Activated CD4-positive, alpha-beta T cell treated with anti-CD3 and anti-CD28 coated beads, Interleukin-2, amount 10 ng/mL, durations not matched to agents 7 days and 5 days (primary cell): ENCODE measurements at regions not wholly inside any gene's neighbourhood (a gene's known extent, or its start where the extent isn't known, plus 50 kb on each side); places are given as distances from the start of the nearest gene placed in this dataset.

Experiments
- CTCF ChIA-PET: fragments of 350-600 bp; sonication (Branson Sonifier 250); formaldehyde crosslinking; loops from one replicate; lab custom pipeline; 2021; ENCODE audit warnings: antibody characterized with exemption; lab: Charles Lee
- POLR2A ChIA-PET: fragments of 350-600 bp; sonication (Branson Sonifier 250); formaldehyde crosslinking; loops from one replicate; lab custom pipeline; 2021; ENCODE audit warnings: antibody characterized with exemption; lab: Charles Lee
- DNase-seq: peaks from one replicate; pipeline ENCODE4 v3.0.0-alpha.2; 2020
- H3K27ac Mint-ChIP-seq: one replicate; pipeline ENCODE4 v1.8.0; 2021; ENCODE audit warnings: mild to moderate bottlenecking, moderate library complexity, mixed read lengths
- H3K27me3 Mint-ChIP-seq: one replicate; pipeline ENCODE4 v1.8.0; 2021; ENCODE audit warnings: mixed read lengths
- H3K36me3 Mint-ChIP-seq: one replicate; pipeline ENCODE4 v1.8.0; 2021; ENCODE audit warnings: low read depth, mixed read lengths
- H3K4me1 Mint-ChIP-seq: one replicate; pipeline ENCODE4 v1.8.0; 2021; ENCODE audit warnings: mixed read lengths
- H3K4me3 Mint-ChIP-seq: one replicate; pipeline ENCODE4 v1.8.0; 2021; ENCODE audit warnings: mild to moderate bottlenecking, moderate library complexity, mixed read lengths
- H3K9me3 Mint-ChIP-seq: one replicate; pipeline ENCODE4 v1.8.0; 2021; ENCODE audit warnings: mixed read lengths

GRCh38 chr14:71698673-71699072 is 233.6 kb upstream of the RGS6 start:
- peaks cover 5% of the 10 kb centered on the region for H3K9me3 Mint-ChIP-seq
- DNase-seq: no peak
- peaks cover 51% of the 10 kb centered on the region for H3K36me3 Mint-ChIP-seq
- H3K27ac Mint-ChIP-seq: no peak overlapping the region
- H3K4me1 Mint-ChIP-seq: peaks cover 40% of the 10 kb centered on the region
- H3K27me3 Mint-ChIP-seq: no peaks in the 10 kb centered on the region
- no peak overlapping the region for H3K4me3 Mint-ChIP-seq
- CTCF ChIA-PET: interaction anchor here (0.9 kb wide), 1 partner anchor 11 kb away, joined by 3 read pairs; no protein-coding TSS in a partner anchor
- POLR2A ChIA-PET: no interaction called here

DNA sequence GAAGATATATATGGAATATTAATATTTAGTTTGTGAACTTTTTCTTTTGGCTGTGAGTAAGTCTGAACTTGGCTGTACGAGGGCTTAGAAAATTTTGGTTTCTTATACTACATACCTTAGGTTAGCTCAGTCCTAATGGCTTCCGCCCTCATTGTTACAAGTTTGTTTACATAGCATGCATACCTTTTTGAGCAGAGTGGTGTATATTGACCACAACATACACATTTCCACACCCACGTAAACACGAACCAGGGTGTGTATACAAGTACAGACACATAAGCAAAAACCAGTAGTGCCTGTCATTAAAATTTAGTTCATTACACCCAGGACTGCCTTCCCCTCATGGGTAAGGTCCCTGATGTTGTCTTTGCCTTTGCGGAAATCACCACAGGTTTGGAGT is 230.2 kb upstream of the RGS6 start:
- DNase-seq: no peak
- Mint-ChIP-seq H3K4me1 (peaks cover 32% of the 10 kb centered on the region), H3K27ac (peak overlapping the region; percentile 56), H3K9me3 (peaks cover 5% of the 10 kb centered on the region), H3K36me3 (peaks cover 38% of the 10 kb centered on the region), H3K4me3 (no peak overlapping the region), H3K27me3 (no peaks in the 10 kb centered on the region)
- CTCF ChIA-PET: no interaction called here
- POLR2A ChIA-PET: no interaction called here

DNA sequence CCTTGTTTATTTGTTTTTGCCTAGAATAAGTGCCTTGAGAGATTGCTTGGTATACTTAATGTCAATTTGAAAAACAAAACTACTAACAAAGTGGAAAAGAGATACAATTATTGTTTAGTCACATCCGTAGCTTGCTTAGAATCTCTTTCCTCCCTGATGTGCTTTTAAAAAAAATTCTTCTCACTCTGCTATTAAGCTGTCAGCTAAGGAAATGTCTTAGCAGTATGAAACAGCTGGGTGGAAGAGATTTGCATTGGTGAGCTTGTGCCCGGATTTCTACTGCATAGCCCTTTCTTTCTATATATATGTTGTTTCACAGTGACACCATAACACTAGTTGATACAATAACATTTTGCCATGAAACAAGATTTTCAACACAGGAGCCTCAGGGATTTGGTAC is 229.4 kb upstream of the RGS6 start:
- Mint-ChIP-seq H3K27ac (no peak overlapping the region), H3K36me3 (peaks cover 34% of the 10 kb centered on the region)

GRCh38 chr14:71703477-71703876 is 228.8 kb upstream of the RGS6 start:
- H3K9me3 Mint-ChIP-seq: peaks cover 5% of the 10 kb centered on the region
- POLR2A ChIA-PET: no interaction called here
- H3K4me3 Mint-ChIP-seq: no peak overlapping the region
- H3K4me1 Mint-ChIP-seq: peaks cover 22% of the 10 kb centered on the region
- H3K27me3 Mint-ChIP-seq: no peaks in the 10 kb centered on the region
- CTCF ChIA-PET: interaction anchor here (1.5 to 1.8 kb wide), 2 partner anchors 11 to 50 kb away, joined by 3 to 5 read pairs; no protein-coding TSS in a partner anchor
- no peak overlapping the region for H3K27ac Mint-ChIP-seq
- DNase-seq: no peak
- peaks cover 34% of the 10 kb centered on the region for H3K36me3 Mint-ChIP-seq

More for the DNA sequence above, 229.4 kb upstream of the RGS6 start:
- no peak for DNase-seq
- Mint-ChIP-seq H3K4me1 (peaks cover 26% of the 10 kb centered on the region), H3K27me3 (no peaks in the 10 kb centered on the region), H3K9me3 (peaks cover 5% of the 10 kb centered on the region), H3K4me3 (no peak overlapping the region)
- ChIA-PET POLR2A (no interaction called here), CTCF (no interaction called here)

- CTCF ChIA-PET: interaction anchor here (0.6 to 1.8 kb wide), 3 partner anchors 10 to 49 kb away, joined by 3 to 5 read pairs (median 4); no protein-coding TSS in a partner anchor
- peaks cover 22% of the 10 kb centered on the region for H3K4me1 Mint-ChIP-seq
- H3K4me3 Mint-ChIP-seq: no peak overlapping the region
- no peak overlapping the region for H3K27ac Mint-ChIP-seq
- POLR2A ChIA-PET: no interaction called here
- H3K9me3 Mint-ChIP-seq: peaks cover 5% of the 10 kb centered on the region
- no peaks in the 10 kb centered on the region for H3K27me3 Mint-ChIP-seq
- no peak for DNase-seq
- H3K36me3 Mint-ChIP-seq: peaks cover 32% of the 10 kb centered on the region
Observed at GRCh38 chr14:71704210-71704609, 228.0 kb upstream of the RGS6 start.

DNA sequence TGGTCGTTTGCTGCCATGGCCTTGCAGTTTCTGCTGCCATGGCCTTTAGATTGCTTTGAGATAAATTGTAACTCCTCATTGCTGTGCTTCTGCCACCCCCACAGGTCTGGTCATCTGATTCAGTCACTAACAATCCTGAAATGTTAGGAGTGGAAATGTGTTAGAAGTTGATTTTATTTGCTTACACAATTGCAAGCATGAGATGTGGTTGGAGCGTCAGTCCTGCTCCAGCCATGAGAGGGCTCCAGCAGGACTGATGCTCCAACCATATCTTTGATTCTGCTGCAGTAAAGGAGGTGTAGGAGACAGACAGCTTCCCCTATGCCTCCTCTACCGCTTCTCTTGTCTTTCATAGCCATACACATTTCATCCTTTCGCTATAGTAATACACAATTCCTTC is 226.8 kb upstream of the RGS6 start:
- H3K9me3 Mint-ChIP-seq: peaks cover 4% of the 10 kb centered on the region
- DNase-seq: no peak
- no peak overlapping the region for H3K27ac Mint-ChIP-seq
- POLR2A ChIA-PET: no interaction called here
- H3K36me3 Mint-ChIP-seq: peaks cover 34% of the 10 kb centered on the region
- peaks cover 21% of the 10 kb centered on the region for H3K4me1 Mint-ChIP-seq
- H3K27me3 Mint-ChIP-seq: no peaks in the 10 kb centered on the region
- CTCF ChIA-PET: interaction anchor here (1.8 kb wide), 1 partner anchor 9 kb away, joined by 5 read pairs; no protein-coding TSS in a partner anchor
- H3K4me3 Mint-ChIP-seq: no peak overlapping the region

GRCh38 chr14:71709076-71709475 is 223.2 kb upstream of the RGS6 start:
- no peak for DNase-seq
- H3K4me1 Mint-ChIP-seq: peaks cover 19% of the 10 kb centered on the region
- ChIA-PET CTCF (interaction anchor here (1.0 kb wide), 1 partner anchor 11 kb away, joined by 3 read pairs; no protein-coding TSS in a partner anchor), POLR2A (no interaction called here)
- H3K27me3 Mint-ChIP-seq: no peaks in the 10 kb centered on the region
- H3K27ac Mint-ChIP-seq: no peak overlapping the region
- H3K36me3 Mint-ChIP-seq: peaks cover 37% of the 10 kb centered on the region
- no peak overlapping the region for H3K4me3 Mint-ChIP-seq
- no peaks in the 10 kb centered on the region for H3K9me3 Mint-ChIP-seq

DNA sequence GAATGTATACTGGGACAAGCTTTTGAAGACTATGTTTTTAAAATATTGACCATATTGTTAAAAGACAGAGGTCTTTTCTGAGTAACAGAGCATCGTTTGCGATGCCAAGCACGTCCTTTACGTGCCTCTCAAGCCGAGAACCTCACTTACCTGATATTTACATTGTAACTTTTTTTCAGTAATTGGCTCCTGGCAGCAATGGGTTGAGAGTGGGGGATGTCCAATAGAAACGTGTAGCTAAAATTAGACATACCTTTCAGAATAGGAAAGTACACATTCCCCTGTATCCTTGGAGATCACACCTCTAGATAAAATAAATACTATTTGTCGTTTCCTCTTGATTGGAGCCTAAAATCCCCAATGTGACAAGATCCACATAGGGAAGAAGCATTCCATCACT is 222.2 kb upstream of the RGS6 start:
- ChIA-PET CTCF (interaction anchor here (1.0 kb wide), 1 partner anchor 12 kb away, joined by 3 read pairs; no protein-coding TSS in a partner anchor), POLR2A (no interaction called here)
- H3K4me3 Mint-ChIP-seq: no peak overlapping the region
- peaks cover 19% of the 10 kb centered on the region for H3K4me1 Mint-ChIP-seq
- no peaks in the 10 kb centered on the region for H3K27me3 Mint-ChIP-seq
- H3K27ac Mint-ChIP-seq: no peak overlapping the region
- H3K9me3 Mint-ChIP-seq: no peaks in the 10 kb centered on the region
- H3K36me3 Mint-ChIP-seq: peaks cover 39% of the 10 kb centered on the region
- no peak for DNase-seq

GRCh38 chr14:71711125-71711524 is 221.1 kb upstream of the RGS6 start:
- Mint-ChIP-seq H3K27me3 (no peaks in the 10 kb centered on the region), H3K36me3 (peaks cover 34% of the 10 kb centered on the region), H3K4me3 (no peak overlapping the region), H3K4me1 (peaks cover 19% of the 10 kb centered on the region), H3K27ac (no peak overlapping the region), H3K9me3 (no peaks in the 10 kb centered on the region)
- DNase-seq: peak; percentile 13
- ChIA-PET CTCF (interaction anchor here (0.6 to 1.5 kb wide), 4 partner anchors 9 to 572 kb away, joined by 3 to 7 read pairs (median 3); no protein-coding TSS in a partner anchor), POLR2A (no interaction called here)

- ChIA-PET CTCF (interaction anchor here (0.8 to 1.5 kb wide), 3 partner anchors 9 to 573 kb away, joined by 3 to 7 read pairs (median 3); no protein-coding TSS in a partner anchor), POLR2A (no interaction called here)
- no peak for DNase-seq
- no peaks in the 10 kb centered on the region for H3K27me3 Mint-ChIP-seq
- H3K36me3 Mint-ChIP-seq: peaks cover 34% of the 10 kb centered on the region
- H3K9me3 Mint-ChIP-seq: no peaks in the 10 kb centered on the region
- no peak overlapping the region for H3K27ac Mint-ChIP-seq
- H3K4me3 Mint-ChIP-seq: no peak overlapping the region
- peaks cover 19% of the 10 kb centered on the region for H3K4me1 Mint-ChIP-seq
Observed at GRCh38 chr14:71711619-71712018, 220.6 kb upstream of the RGS6 start.

DNA sequence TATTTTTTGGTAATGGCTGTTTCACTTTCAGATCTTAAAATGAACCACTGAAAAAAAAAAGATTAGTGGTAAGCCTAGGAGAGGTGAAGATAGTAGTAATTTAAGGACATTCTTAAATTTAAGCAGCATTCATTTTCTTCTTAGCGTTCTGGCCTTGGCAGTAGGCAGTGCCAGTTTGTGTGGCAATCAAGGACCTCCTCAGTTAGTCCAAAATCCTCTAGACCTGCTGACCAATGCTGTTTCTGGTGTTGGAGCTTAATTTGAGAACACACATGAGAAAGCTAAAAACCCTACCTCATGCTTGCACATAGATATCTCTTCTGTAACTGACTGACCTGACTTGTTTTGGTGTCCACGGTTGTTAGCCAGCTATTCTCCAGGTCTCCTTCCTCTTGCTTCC is 219.8 kb upstream of the RGS6 start:
- H3K4me1 Mint-ChIP-seq: peaks cover 19% of the 10 kb centered on the region
- ChIA-PET POLR2A (no interaction called here), CTCF (interaction anchor here (0.7 to 1.5 kb wide), 3 partner anchors 8 to 366 kb away, joined by 3 to 7 read pairs (median 4); no protein-coding TSS in a partner anchor)
- no peak overlapping the region for H3K27ac Mint-ChIP-seq
- no peak overlapping the region for H3K4me3 Mint-ChIP-seq
- no peaks in the 10 kb centered on the region for H3K27me3 Mint-ChIP-seq
- H3K9me3 Mint-ChIP-seq: no peaks in the 10 kb centered on the region
- H3K36me3 Mint-ChIP-seq: peaks cover 34% of the 10 kb centered on the region
- no peak for DNase-seq

GRCh38 chr14:71713016-71713415 is 219.2 kb upstream of the RGS6 start:
- DNase-seq: no peak
- POLR2A ChIA-PET: no interaction called here
- Mint-ChIP-seq H3K36me3 (peaks cover 34% of the 10 kb centered on the region), H3K4me3 (no peak overlapping the region), H3K4me1 (peaks cover 19% of the 10 kb centered on the region), H3K27ac (no peak overlapping the region), H3K27me3 (no peaks in the 10 kb centered on the region), H3K9me3 (no peaks in the 10 kb centered on the region)
- CTCF ChIA-PET: interaction anchor here (0.7 to 1.1 kb wide), 3 partner anchors 28 to 367 kb away, joined by 3 to 4 read pairs (median 3); no protein-coding TSS in a partner anchor

GRCh38 chr14:71713451-71713850 is 218.8 kb upstream of the RGS6 start:
- H3K9me3 Mint-ChIP-seq: no peaks in the 10 kb centered on the region
- H3K27me3 Mint-ChIP-seq: no peaks in the 10 kb centered on the region
- H3K36me3 Mint-ChIP-seq: peaks cover 34% of the 10 kb centered on the region
- ChIA-PET CTCF (interaction anchor here (0.7 to 2.0 kb wide), 3 partner anchors 9 to 367 kb away, joined by 3 to 5 read pairs (median 3); no protein-coding TSS in a partner anchor), POLR2A (no interaction called here)
- H3K4me1 Mint-ChIP-seq: peaks cover 19% of the 10 kb centered on the region
- no peak for DNase-seq
- no peak overlapping the region for H3K4me3 Mint-ChIP-seq
- H3K27ac Mint-ChIP-seq: no peak overlapping the region
